ENCODE measurements at regions not wholly inside any gene's neighbourhood (a gene's known extent, or its start where the extent isn't known, plus 50 kb on each side); places are given as distances from the start of the nearest gene placed in this dataset.

GRCh38 chr1:221234791-221235190, 355.5 kb downstream of the HLX start:
- Histone ChIP-seq H4K20me1 (ENCODE audit: control insufficient read depth, extremely low read depth, insufficient read depth, low read length) (no peaks in the 10 kb centered on the region), H2AFZ (ENCODE audit: control insufficient read depth, low read length) (no peak overlapping the region), H3K4me1 (ENCODE audit: control insufficient read depth, extremely low read depth, insufficient read depth, low read length) (no peaks in the 10 kb centered on the region), H3K27me3 (ENCODE audit: control insufficient read depth, extremely low read depth, insufficient read depth, low read length) (no peaks in the 10 kb centered on the region), H3K79me2 (ENCODE audit: control insufficient read depth, insufficient read depth, low read length) (no peaks in the 10 kb centered on the region), H3K27ac (ENCODE audit: control insufficient read depth, insufficient read depth, low read length) (no peak overlapping the region), H3K4me3 (ENCODE audit: control insufficient read depth in 2 of 3, extremely low read depth in 1 of 3, insufficient read depth in 2 of 3, low read depth in 1 of 3, low read length in 3 of 3) (no peak overlapping the region), H3K9me3 (ENCODE audit: control insufficient read depth, low read depth, low read length) (no peaks in the 10 kb centered on the region), H3K9me1 (ENCODE audit: control insufficient read depth, extremely low read depth, insufficient read depth, low read length) (no peaks in the 10 kb centered on the region), H3K36me3 (ENCODE audit: control insufficient read depth in 2 of 2, extremely low read depth in 1 of 2, insufficient read depth in 2 of 2, low read length in 2 of 2) (no peaks in the 10 kb centered on the region), H3K9ac (ENCODE audit: control insufficient read depth, extremely low read depth, insufficient read depth, low read length) (no peak overlapping the region), H3K4me2 (ENCODE audit: control insufficient read depth, extremely low read depth, insufficient read depth, low read depth, low read length) (no peak overlapping the region)
- dilution Hi-C loops (cut with MboI; ENCODE audit: extremely low pct_ligation_motif_present, low sequenced_read_pairs): no loop called here
- FAIRE-seq: no peak
- no peak for DNase-seq (ENCODE audit: low read depth, low spot score)
- TF ChIP-seq CTCF (optimal IDR thresholded peaks at IDR 0.05 in 1 of 3, IDR thresholded peaks at IDR 0.05 in 1 of 3, conservative IDR thresholded peaks at IDR 0.05 in 1 of 3; ENCODE audit: extremely low read depth in 1 of 3, insufficient read depth in 2 of 3, low read length in 3 of 3): no peak
- no peak for TF ChIP-seq EZH2 (IDR thresholded peaks at IDR 0.05; ENCODE audit: low read length)

GRCh38 chr1:221237587-221237986, 358.3 kb downstream of the HLX start:
- no peaks in the 10 kb centered on the region for H3K27me3 ChIP-seq (ENCODE audit: control insufficient read depth, extremely low read depth, insufficient read depth, low read length)
- TF ChIP-seq EZH2 (IDR thresholded peaks at IDR 0.05; ENCODE audit: low read length) (no peak), CTCF (optimal IDR thresholded peaks at IDR 0.05 in 1 of 3, IDR thresholded peaks at IDR 0.05 in 1 of 3, conservative IDR thresholded peaks at IDR 0.05 in 1 of 3; ENCODE audit: extremely low read depth in 1 of 3, insufficient read depth in 2 of 3, low read length in 3 of 3) (no peak)
- H3K4me3 ChIP-seq (ENCODE audit: control insufficient read depth in 2 of 3, extremely low read depth in 1 of 3, insufficient read depth in 2 of 3, low read depth in 1 of 3, low read length in 3 of 3): no peak overlapping the region
- H3K27ac ChIP-seq (ENCODE audit: control insufficient read depth, insufficient read depth, low read length): no peak overlapping the region
- H3K79me2 ChIP-seq (ENCODE audit: control insufficient read depth, insufficient read depth, low read length): no peaks in the 10 kb centered on the region
- no peaks in the 10 kb centered on the region for H3K36me3 ChIP-seq (ENCODE audit: control insufficient read depth in 2 of 2, extremely low read depth in 1 of 2, insufficient read depth in 2 of 2, low read length in 2 of 2)
- no peak for FAIRE-seq
- no peak overlapping the region for H3K4me2 ChIP-seq (ENCODE audit: control insufficient read depth, extremely low read depth, insufficient read depth, low read depth, low read length)
- H3K4me1 ChIP-seq (ENCODE audit: control insufficient read depth, extremely low read depth, insufficient read depth, low read length): no peaks in the 10 kb centered on the region
- H3K9ac ChIP-seq (ENCODE audit: control insufficient read depth, extremely low read depth, insufficient read depth, low read length): no peak overlapping the region
- H4K20me1 ChIP-seq (ENCODE audit: control insufficient read depth, extremely low read depth, insufficient read depth, low read length): no peaks in the 10 kb centered on the region
- dilution Hi-C loops (cut with MboI; ENCODE audit: extremely low pct_ligation_motif_present, low sequenced_read_pairs): no loop called here
- H3K9me3 ChIP-seq (ENCODE audit: control insufficient read depth, low read depth, low read length): no peaks in the 10 kb centered on the region
- DNase-seq (ENCODE audit: low read depth, low spot score): no peak
- no peak overlapping the region for H2AFZ ChIP-seq (ENCODE audit: control insufficient read depth, low read length)
- no peaks in the 10 kb centered on the region for H3K9me1 ChIP-seq (ENCODE audit: control insufficient read depth, extremely low read depth, insufficient read depth, low read length)
